GM18499 (cell line): ENCODE measurements at regions not wholly inside any gene's neighbourhood (a gene's known extent, or its start where the extent isn't known, plus 50 kb on each side); places are given as distances from the start of the nearest gene placed in this dataset.

ENCODE experiments used
- ATAC-seq: cut with Tn5 transposase; IDR thresholded peaks from one replicate; pipeline ENCODE4 v1.9.1; 2021; ENCODE audit warnings: moderate number of reproducible peaks; ENCODE audit not compliant: insufficient read depth, unreplicated experiment

DNA sequence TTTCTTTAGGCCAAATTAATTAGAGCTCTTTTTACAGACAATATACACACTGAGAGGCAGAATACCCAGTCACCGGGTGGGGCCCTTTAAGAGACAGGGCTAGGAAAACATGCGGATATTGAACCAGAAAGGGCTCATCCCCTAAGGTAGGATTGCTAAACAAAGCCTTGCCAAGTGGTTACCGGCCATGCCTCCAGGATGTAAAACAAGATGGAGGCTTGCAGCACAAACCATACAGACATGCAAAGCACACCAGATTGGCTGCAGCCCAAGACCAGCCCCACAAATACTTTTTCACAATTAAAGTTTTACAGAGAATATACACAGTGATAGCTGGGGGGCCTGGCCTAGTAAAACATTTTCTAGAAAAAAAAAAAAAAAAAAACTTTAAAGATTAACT is 210.0 kb downstream of the KLHL4 start:
- ATAC-seq: no peak

- ATAC-seq: no peak
Measured at GRCh38 chrX:87728024-87728423, 210.4 kb downstream of the KLHL4 start.

DNA sequence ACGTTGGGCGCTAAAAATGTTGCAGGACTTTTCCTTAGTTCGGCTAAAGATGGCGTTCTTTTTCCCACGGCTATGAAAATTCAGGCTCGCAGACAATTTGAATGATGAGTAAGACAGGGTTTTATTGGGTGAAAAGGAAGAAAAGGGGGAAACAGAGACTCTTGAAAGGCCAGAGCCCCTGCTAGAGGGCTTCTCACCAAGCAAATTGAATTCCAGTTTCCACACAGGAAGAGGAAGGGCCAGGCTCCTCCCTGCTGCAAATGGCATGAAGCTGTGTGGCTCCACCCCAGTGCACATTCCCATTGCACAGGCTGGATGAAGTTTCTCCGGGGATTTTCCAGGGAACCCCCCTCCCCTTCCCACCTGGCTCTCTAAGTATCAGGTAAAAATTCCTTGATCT is 210.9 kb downstream of the KLHL4 start:
- ATAC-seq: no peak

- no peak for ATAC-seq
Measured at GRCh38 chrX:87732133-87732532, 214.5 kb downstream of the KLHL4 start.

- ATAC-seq: no peak
Measured at GRCh38 chrX:87736576-87736975, 219.0 kb downstream of the KLHL4 start.

GRCh38 chrX:87744391-87744790 is 226.8 kb downstream of the KLHL4 start:
- ATAC-seq: no peak

DNA sequence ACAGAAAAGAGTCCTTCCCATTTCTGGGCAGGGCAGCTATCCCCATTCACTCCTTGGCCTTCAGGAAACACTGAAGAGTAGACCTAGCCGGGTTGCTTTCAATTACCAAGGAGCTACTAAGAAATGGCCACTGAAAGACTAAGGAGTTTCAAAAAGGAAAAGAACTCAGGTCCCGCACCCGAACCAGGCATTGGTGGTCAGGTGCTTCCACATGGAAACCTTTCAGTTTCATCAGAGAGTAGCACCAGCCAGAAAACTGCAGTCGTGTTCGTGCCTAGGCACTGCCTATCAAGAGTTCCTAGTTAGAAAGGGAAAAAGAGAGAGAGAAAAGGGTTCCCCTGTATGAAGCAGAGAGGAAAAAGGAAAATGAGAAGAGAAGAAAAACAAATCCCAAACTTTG is 237.9 kb downstream of the KLHL4 start:
- no peak for ATAC-seq

GRCh38 chrX:87788976-87789375 is 271.4 kb downstream of the KLHL4 start:
- no peak for ATAC-seq

DNA sequence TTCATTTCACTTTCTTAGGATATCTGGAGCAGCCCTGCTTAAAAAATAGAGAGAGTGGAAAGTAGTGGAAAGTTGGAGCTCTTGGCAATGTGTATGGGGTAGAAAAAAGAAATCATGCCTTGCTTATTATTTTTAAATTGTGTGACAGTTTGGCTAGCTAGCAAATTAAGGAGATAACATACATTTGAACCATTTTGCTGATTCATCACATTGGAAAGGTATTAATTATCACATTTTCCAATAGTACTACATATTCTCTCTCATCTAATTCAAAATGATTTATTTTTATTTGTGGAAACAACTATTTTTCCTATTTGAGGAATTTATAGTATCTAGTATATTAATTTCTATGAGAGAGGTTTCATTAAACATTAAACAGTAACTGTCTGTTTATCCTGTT is 280.4 kb downstream of the KLHL4 start:
- no peak for ATAC-seq

DNA sequence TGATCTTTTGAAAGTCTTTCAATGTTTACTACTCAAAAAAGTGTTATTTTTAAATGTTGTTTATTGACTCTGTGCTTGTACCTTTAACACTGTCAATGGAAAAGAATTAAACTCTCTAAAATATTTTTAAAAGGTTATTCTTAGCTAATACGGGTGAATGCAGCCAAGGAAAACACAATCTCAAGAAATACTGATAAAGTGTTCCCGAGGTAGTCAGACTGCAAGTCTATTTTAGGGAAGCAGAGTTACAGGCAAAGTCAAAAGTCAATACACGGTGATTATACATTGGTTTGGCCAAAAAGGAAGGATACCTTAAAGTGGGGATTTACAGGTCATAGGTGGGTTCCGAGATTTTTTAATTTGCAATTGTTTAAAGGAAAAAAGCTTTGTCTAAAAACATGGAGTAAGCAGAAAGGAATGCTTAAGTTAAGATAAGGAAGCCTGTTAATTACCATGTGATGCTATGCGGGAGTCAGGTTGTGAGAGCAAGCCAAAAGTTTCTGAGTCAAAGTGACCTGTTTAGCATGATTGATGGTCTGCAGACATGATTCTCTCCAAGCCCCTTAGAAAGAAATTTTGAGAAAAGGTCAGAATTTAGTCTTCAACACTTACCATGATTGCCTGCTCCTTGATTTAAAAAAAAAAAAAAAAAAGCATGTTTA is 288.4 kb downstream of the KLHL4 start:
- ATAC-seq: no peak

DNA sequence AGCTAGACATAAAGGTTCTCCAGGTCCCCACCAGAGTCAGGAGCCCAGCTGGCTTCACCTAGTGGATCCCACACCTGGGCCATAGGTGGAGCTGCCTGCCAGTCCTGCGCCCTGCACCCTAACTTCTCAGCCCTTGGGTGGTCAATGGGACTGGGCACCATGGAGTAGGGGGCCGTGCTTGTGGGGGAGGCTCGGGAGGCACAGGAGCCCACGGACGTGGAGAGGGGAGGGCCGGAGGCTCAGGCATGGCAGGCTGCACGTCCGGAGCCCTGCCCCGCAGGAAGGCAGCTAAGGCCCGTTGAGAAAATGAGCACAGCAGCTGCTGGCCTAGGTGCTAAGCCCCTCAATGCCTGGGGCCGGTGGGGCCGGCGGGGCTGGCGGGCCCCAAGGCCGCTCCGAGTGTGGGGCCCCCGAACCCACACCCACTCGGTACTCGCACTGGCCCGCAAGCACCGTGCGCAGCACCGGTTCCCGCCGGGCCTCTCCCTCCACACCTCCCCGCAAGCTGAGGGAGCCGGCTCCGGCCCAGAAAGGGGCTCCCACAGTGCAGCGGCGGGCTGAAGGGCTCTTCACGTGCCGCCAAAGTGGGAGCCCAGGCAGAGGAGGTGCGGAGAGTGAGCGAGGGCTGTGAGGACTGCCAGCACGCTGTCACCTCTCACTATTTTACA is 291.1 kb downstream of the KLHL4 start:
- ATAC-seq: no peak

- no peak for ATAC-seq
Measured at GRCh38 chrX:87813566-87813965, 296.0 kb downstream of the KLHL4 start.

- ATAC-seq: no peak
Measured at GRCh38 chrX:87846956-87847355, 329.4 kb downstream of the KLHL4 start.

DNA sequence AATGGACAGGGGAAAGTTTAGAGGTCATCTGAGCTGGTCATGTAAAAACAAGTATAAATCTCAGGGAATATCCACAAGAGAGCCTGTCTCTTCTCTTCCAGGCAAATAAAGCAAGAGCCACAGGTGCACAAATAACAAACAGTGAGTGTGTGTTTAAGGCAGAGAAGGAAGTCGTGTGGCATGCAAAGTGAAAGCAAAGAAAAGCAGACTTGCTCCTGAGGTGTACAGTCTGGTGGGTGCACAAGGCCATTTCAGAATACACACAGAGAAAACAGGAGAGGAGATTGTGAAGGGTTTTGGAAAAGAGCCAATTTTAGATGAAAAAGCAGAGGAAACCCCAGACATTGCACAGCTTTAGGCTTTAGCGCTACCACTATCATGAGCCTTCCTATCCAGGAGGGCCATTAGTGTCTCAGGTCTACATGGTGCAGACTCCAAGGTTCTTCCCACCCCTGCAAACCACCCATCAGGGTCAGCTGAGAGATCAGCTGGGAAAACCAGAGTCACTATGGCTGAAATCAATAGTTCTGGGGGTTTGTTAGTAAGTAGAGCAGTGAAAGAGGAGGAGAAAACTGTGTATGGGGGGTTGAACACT is 355.8 kb downstream of the KLHL4 start:
- peak; percentile 71 for ATAC-seq

GRCh38 chrX:87874043-87874442 is 356.4 kb downstream of the KLHL4 start:
- ATAC-seq: peak; percentile 25

GRCh38 chrX:87878926-87879325 is 361.3 kb downstream of the KLHL4 start:
- ATAC-seq: no peak

DNA sequence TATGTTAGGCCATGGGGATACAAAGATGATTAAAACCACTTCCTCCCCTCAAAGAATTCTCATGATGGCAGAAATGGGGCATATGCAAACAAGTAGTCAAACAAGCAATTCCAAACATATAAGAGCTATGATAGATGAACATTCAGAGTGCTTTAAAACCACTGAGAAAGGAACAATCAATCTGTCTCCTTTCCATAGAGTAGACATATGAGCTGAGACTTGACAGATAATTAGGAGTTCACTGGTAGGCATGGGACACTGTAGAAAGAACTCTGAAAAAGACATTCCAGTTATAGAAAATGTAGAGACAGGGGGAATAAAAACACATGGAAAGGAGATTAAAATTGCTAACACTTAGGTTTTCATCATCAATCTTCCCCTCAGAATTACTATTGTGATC is 372.8 kb downstream of the KLHL4 start:
- ATAC-seq: no peak

GRCh38 chrX:87895421-87895820 is 377.8 kb downstream of the KLHL4 start:
- peak; percentile 37 for ATAC-seq

DNA sequence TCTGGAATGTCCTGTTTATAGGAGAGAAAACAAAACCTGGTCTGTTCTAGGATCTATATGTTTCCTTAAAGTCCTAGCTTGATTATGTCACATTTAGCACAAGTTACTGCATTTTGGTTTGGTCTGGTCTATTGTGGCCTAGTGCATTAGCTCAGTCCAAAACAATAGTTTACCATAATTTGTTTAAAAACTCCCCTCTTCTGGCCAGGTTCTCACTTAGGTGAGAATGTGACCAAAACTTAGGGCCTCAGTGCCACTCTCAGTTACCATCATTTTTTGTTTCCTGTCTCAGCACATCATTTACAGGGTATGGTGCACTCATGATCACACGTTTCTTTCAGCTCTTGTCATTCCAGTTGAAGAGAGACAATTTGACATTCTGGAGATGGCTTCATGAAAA is 378.5 kb downstream of the KLHL4 start:
- ATAC-seq: no peak

DNA sequence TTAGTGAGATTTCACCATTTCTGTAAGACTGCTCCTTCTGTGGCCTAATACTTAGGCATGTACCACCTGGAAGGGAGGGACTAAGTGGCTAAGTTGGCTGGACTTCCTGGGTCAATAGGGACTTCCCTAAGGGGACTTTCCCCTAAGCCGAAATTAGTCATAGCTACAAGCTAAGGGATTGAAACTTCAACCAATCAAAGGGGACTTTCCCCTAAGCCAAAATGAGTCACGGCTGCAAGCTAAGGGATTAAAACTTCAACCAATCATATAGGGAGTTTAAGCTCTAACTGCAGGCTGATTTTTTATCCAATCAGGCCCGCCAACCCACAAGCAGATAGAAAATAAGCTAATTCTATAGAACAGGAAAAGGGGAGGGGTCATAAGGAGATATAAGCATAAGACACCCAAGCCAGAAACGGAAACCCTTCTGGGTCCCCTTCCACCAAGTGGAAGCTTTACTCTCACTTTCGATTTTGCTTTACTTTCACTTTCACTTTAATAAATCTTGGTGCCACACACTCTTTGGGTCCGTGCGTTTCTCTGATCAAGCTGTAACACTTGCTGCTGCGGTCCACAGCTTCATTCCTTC is 382.8 kb downstream of the KLHL4 start:
- ATAC-seq: peak; percentile 78

- no peak for ATAC-seq
Measured at GRCh38 chrX:87901060-87901459, 383.5 kb downstream of the KLHL4 start.
